Neuronal stem cell (in vitro differentiated cells): ENCODE measurements at regions not wholly inside any gene's neighbourhood (a gene's known extent, or its start where the extent isn't known, plus 50 kb on each side); places are given as distances from the start of the nearest gene placed in this dataset.
A peak's percentile ranks its signal among the peaks of the same experiment; 100 is the strongest.

Source experiments
- DNase-seq: peaks from one replicate; pipeline ENCODE4 v3.0.0-alpha.2; 2013; ENCODE audit warnings: low spot score
- H2AFZ ChIP-seq: one replicate; pipeline ENCODE4 v1.6.1; 2013; ENCODE audit warnings: mild to moderate bottlenecking, low read length, inconsistent platforms
- H2AK5ac ChIP-seq: 2 replicates; pipeline ENCODE4 v1.6.1; 2013; ENCODE audit warnings: low read depth, mild to moderate bottlenecking, inconsistent platforms, low read length, moderate library complexity, mixed read lengths
- H2BK120ac ChIP-seq: 2 replicates; pipeline ENCODE4 v1.6.1; 2013; ENCODE audit warnings: low read depth, mild to moderate bottlenecking, inconsistent platforms, low read length, moderate library complexity, mixed read lengths
- H2BK12ac ChIP-seq: one replicate; pipeline ENCODE4 v1.6.1; 2013; ENCODE audit warnings: low read length, inconsistent platforms
- H2BK15ac ChIP-seq: 2 replicates; pipeline ENCODE4 v1.6.1; 2013; ENCODE audit warnings: mild to moderate bottlenecking, low read length, inconsistent platforms, mixed read lengths
- H2BK5ac ChIP-seq: one replicate; pipeline ENCODE4 v1.6.1; 2013; ENCODE audit warnings: inconsistent platforms, mild to moderate bottlenecking, low read length, moderate library complexity
- H3K14ac ChIP-seq: one replicate; pipeline ENCODE4 v1.6.1; 2013; ENCODE audit warnings: low read length, inconsistent platforms
- H3K18ac ChIP-seq: 2 replicates; pipeline ENCODE4 v1.6.1; 2013; ENCODE audit warnings: low read length, inconsistent platforms
- H3K23ac ChIP-seq: 2 replicates; pipeline ENCODE4 v1.6.1; 2013; ENCODE audit warnings: low read depth, mild to moderate bottlenecking, mixed read lengths, low read length, inconsistent platforms; ENCODE audit not compliant: poor library complexity
- H3K27ac ChIP-seq: replicated peaks from 3 replicates; pipeline ENCODE4 v1.5.1; 2013; ENCODE audit warnings: low read length, inconsistent platforms
- H3K27me3 ChIP-seq, 3 experiments: 2 replicates each; pipeline ENCODE4 v1.6.1; 2013; ENCODE audit warnings: low read length in 3 of 3, mild to moderate bottlenecking in 2 of 3, inconsistent platforms in 1 of 3, low read depth in 1 of 3, mixed read lengths in 1 of 3, moderate library complexity in 1 of 3; ENCODE audit not compliant: control insufficient read depth in 3 of 3, insufficient read depth in 3 of 3
- H3K36me3 ChIP-seq, 2 donors: replicated peaks in 1 of 2; 2 replicates each; pipeline ENCODE4 v1.6.1; 2013; ENCODE audit warnings: low read length in 2 of 2; ENCODE audit not compliant: control insufficient read depth in 2 of 2, insufficient read depth in 2 of 2
- H3K4ac ChIP-seq: 2 replicates; pipeline ENCODE4 v1.6.1; 2013; ENCODE audit warnings: inconsistent platforms, mild to moderate bottlenecking, low read length, moderate library complexity
- H3K4me1 ChIP-seq, 2 donors: 1 replicate in 1 of 2; 2 replicates in 1 of 2; pipeline ENCODE4 v1.6.1; 2013; ENCODE audit warnings: low read length in 2 of 2, low read depth in 1 of 2; ENCODE audit not compliant: control insufficient read depth in 2 of 2, insufficient read depth in 1 of 2
- H3K4me2 ChIP-seq: one replicate; pipeline ENCODE4 v1.6.1; 2013; ENCODE audit warnings: mild to moderate bottlenecking, low read length, inconsistent platforms; ENCODE audit not compliant: insufficient read depth, poor library complexity, severe bottlenecking
- H3K4me3 ChIP-seq, 2 donors: 2 replicates each; pipeline ENCODE4 v1.5.1; 2013; ENCODE audit warnings: low read length in 2 of 2, mild to moderate bottlenecking in 2 of 2, inconsistent platforms in 1 of 2, moderate library complexity in 1 of 2
- H3K79me1 ChIP-seq: one replicate; pipeline ENCODE4 v1.6.1; 2013; ENCODE audit warnings: low read depth, mild to moderate bottlenecking, inconsistent platforms, low read length, moderate library complexity
- H3K9ac ChIP-seq: one replicate; pipeline ENCODE4 v1.6.1; 2013; ENCODE audit warnings: mild to moderate bottlenecking, low read depth, low read length, inconsistent platforms; ENCODE audit not compliant: poor library complexity
- H3K9me3 ChIP-seq, 2 donors: replicated peaks in 1 of 2; 2 replicates each; pipeline versions ENCODE3 to v1.6.1; 2013; ENCODE audit warnings: low read length in 2 of 2, mild to moderate bottlenecking in 2 of 2, inconsistent platforms in 1 of 2, low read depth in 1 of 2, mixed read lengths in 1 of 2, moderate library complexity in 1 of 2; ENCODE audit not compliant: control insufficient read depth in 2 of 2, insufficient read depth in 1 of 2
- H4K8ac ChIP-seq: one replicate; pipeline ENCODE4 v1.6.1; 2013; ENCODE audit warnings: low read depth, mild to moderate bottlenecking, inconsistent platforms, low read length, moderate library complexity
- H4K91ac ChIP-seq: one replicate; pipeline ENCODE4 v1.6.1; 2013; ENCODE audit warnings: low read length, low read depth, mild to moderate bottlenecking, inconsistent platforms; ENCODE audit not compliant: poor library complexity
- WGBS, 2 donors: extraction: QIAGEN DNeasy Blood & Tissue Kit; methylation state at CpG; one replicate each; pipeline ENCODE4 v1.1.7; 2013; ENCODE audit warnings: missing lambda C conversion rate in 2 of 2, mixed read lengths in 1 of 2; ENCODE audit not compliant: insufficient read length in 2 of 2, insufficient replicate concordance in 1 of 2; ENCODE audit errors: extremely low coverage in 2 of 2; 5-methylcytosine and 5-hydroxymethylcytosine counted together

DNA sequence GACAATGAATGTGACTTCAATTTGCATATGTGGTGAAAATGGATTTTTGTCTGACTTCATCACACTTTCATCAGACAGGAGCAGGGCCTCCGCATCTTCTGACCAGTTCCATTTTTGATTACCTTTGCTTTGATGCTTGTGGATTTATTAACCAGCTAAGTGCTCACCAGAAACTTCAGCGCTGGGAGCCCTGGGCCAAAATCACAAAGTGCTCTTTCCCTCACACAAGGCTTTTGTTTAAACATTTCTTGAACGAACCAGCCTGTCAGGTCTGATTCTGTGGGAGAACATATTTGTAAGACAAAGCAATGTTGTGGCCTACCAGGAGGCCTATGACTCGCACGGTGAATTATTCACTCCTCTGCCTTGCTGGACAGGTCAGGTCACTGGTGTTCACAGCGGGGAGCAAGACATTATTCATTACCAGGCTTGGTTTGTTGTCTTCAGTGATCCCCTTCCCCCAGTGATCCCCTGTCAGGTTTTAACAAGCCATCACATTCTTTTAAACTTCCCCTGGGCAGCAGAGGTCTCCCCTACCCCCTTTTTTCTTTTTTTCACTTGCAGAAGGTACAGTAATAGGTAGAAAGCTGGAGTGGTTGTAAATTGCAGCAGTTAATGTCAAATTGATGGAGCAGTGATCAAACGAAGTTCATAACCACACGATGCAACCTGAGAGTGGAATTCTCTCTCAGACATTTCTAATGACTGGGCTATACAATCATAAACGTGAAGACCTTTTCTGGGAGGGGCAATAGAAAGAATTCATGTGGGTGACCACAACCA, 167.5 kb upstream of the PRICKLE1 start:
- no peak overlapping the region for H3K9ac ChIP-seq

DNA sequence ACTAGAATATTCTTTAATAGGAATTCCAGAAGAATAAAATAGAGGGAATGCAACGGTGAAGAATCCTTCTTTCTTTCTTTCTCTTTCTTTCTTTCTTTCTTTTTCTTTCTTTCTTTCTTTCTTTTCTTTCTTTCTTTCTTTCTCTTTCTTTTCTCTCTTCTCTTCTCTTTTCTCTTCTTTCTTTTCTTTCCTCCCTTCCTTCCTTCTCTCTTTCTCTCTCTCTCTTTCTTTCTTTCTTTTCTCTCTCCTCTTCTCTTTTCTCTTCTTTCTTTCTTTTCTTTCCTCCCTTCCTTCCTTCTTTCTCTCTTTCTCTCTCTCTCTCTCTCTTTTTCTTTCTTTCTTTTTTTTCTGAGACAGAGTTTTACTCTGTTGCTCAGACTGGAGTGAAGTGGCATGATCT, 160.8 kb upstream of the PRICKLE1 start:
- H2BK5ac ChIP-seq: no peak overlapping the region
- H3K4me2 ChIP-seq: no peak overlapping the region
- H3K4me1 ChIP-seq: no peaks in the 10 kb centered on the region
- no CpG with 5 or more reads among the region's 1 CpG for WGBS, 2 donors
- DNase-seq: no peak
- no peak overlapping the region for H2BK120ac ChIP-seq
- H3K4ac ChIP-seq: no peak overlapping the region
- no peak overlapping the region for H3K23ac ChIP-seq
- H2AFZ ChIP-seq: no peak overlapping the region
- no peak overlapping the region for H4K91ac ChIP-seq
- no peaks in the 10 kb centered on the region for H3K79me1 ChIP-seq
- no peak overlapping the region for H3K18ac ChIP-seq
- H3K9me3 ChIP-seq: peaks cover 5 to 15% of the 10 kb centered on the region in 2 donors
- H2BK15ac ChIP-seq: no peak overlapping the region
- no peak overlapping the region for H3K9ac ChIP-seq
- H3K36me3 ChIP-seq: no peaks in the 10 kb centered on the region
- H3K4me3 ChIP-seq: no peak overlapping the region
- no peak overlapping the region for H4K8ac ChIP-seq
- no peak overlapping the region for H3K27ac ChIP-seq
- no peaks in the 10 kb centered on the region for H3K27me3 ChIP-seq
- no peak overlapping the region for H3K14ac ChIP-seq
- H2AK5ac ChIP-seq: no peak overlapping the region
- H2BK12ac ChIP-seq: no peak overlapping the region

More for the DNA sequence above, 167.5 kb upstream of the PRICKLE1 start:
- no peak overlapping the region for H2BK5ac ChIP-seq
- H3K27ac ChIP-seq: peak overlapping the region; percentile 58
- H4K8ac ChIP-seq: no peak overlapping the region
- peaks cover 0 to 9% of the 10 kb centered on the region in 2 donors for H3K9me3 ChIP-seq
- H3K18ac ChIP-seq: no peak overlapping the region
- H3K4me3 ChIP-seq: no peak overlapping the region
- no peaks in the 10 kb centered on the region for H3K36me3 ChIP-seq
- peak; percentile 46 for DNase-seq
- no peak overlapping the region for H4K91ac ChIP-seq
- H3K4me2 ChIP-seq: peak overlapping the region; percentile 40
- no peaks in the 10 kb centered on the region for H3K79me1 ChIP-seq
- peaks cover 14 to 29% of the 10 kb centered on the region in 2 donors for H3K4me1 ChIP-seq
- no peak overlapping the region for H3K23ac ChIP-seq
- WGBS, 2 donors: no CpG with 5 or more reads among the region's 9 CpGs
- no peak overlapping the region for H2BK15ac ChIP-seq
- H2BK12ac ChIP-seq: no peak overlapping the region
- H2AFZ ChIP-seq: peak overlapping the region; percentile 46
- H3K4ac ChIP-seq: no peak overlapping the region
- H3K27me3 ChIP-seq: no peaks in the 10 kb centered on the region
- H2AK5ac ChIP-seq: no peak overlapping the region
- no peak overlapping the region for H2BK120ac ChIP-seq
- no peak overlapping the region for H3K14ac ChIP-seq

DNA sequence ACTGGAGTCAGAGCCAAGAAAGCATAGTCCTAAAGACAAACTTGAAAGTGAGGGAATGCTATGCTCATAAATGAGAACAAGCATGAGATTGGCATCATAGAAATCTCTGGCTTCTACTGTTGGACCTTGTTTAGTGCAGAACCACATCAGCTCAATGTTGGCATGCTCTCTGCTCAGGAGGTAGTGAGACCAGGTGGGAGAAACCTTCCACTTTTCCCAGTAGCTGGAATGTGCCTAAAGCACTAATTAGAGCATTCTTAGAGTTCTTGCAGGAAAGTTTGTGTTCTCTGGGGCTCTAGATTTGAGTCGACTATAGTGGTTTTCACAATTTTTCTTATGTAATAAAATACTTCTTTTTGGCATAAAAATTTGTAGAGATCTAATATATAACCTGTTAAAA, 159.7 kb upstream of the PRICKLE1 start:
- H2BK15ac ChIP-seq: no peak overlapping the region
- no peak overlapping the region for H3K9ac ChIP-seq
- H3K18ac ChIP-seq: no peak overlapping the region
- no CpG with 5 or more reads among the region's 1 CpG for WGBS, 2 donors
- H3K9me3 ChIP-seq: peaks cover 5 to 14% of the 10 kb centered on the region in 2 donors
- H2AFZ ChIP-seq: no peak overlapping the region
- H2BK120ac ChIP-seq: no peak overlapping the region
- no peak overlapping the region for H2BK5ac ChIP-seq
- no peak overlapping the region for H3K14ac ChIP-seq
- H3K4ac ChIP-seq: no peak overlapping the region
- H3K4me3 ChIP-seq: no peak overlapping the region
- H2AK5ac ChIP-seq: no peak overlapping the region
- H4K8ac ChIP-seq: no peak overlapping the region
- H2BK12ac ChIP-seq: no peak overlapping the region
- no peak for DNase-seq
- H3K79me1 ChIP-seq: no peaks in the 10 kb centered on the region
- H4K91ac ChIP-seq: no peak overlapping the region
- no peaks in the 10 kb centered on the region for H3K27me3 ChIP-seq
- no peaks in the 10 kb centered on the region for H3K4me1 ChIP-seq
- no peaks in the 10 kb centered on the region for H3K36me3 ChIP-seq
- H3K27ac ChIP-seq: no peak overlapping the region
- H3K23ac ChIP-seq: no peak overlapping the region
- no peak overlapping the region for H3K4me2 ChIP-seq

DNA sequence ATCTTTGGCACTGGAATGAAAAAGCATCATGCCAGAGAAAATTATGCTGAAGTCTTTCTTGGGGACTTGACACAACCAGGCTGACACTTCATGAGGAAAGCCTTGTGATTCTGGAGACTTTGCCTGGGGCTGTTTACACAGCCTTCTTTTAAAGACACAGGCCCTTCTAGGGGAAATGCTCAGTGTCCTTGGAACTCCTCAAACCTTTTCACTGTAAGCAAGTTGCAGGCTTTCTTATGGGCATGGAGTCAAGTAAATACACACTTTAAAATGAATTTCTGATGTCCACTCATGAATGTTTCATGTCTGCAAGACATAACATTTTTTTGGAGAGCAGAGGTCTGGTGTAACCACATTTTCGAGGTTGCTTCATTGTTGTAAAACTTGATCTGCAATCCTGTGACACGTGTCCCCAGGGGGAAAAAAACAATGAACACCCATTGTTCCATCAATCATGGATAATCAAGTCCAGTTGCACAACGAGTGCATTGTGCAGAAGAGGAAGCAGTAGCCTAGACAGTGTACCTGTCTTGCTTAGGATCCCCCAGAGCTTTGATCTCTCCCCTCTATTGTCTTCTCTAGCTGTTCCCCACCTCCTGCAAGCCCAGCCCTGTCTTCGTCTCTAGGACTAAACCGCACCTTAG, 155.1 kb upstream of the PRICKLE1 start:
- Histone ChIP-seq H4K8ac (no peak overlapping the region), H3K18ac (no peak overlapping the region), H2BK15ac (no peak overlapping the region), H3K27ac (no peak overlapping the region), H3K4ac (no peak overlapping the region), H2AK5ac (no peak overlapping the region), H3K14ac (no peak overlapping the region), H3K9ac (no peak overlapping the region), H3K4me2 (no peak overlapping the region), H3K27me3 (no peaks in the 10 kb centered on the region), H2BK12ac (no peak overlapping the region), H3K23ac (no peak overlapping the region), H3K79me1 (no peaks in the 10 kb centered on the region), H3K4me3 (no peak overlapping the region), H3K4me1 (peaks cover 0 to 2% of the 10 kb centered on the region in 2 donors), H2AFZ (no peak overlapping the region), H2BK5ac (no peak overlapping the region), H4K91ac (no peak overlapping the region), H3K36me3 (no peaks in the 10 kb centered on the region), H3K9me3 (peaks cover 5 to 11% of the 10 kb centered on the region in 2 donors), H2BK120ac (no peak overlapping the region)
- WGBS, 2 donors: no CpG with 5 or more reads among the region's 5 CpGs
- no peak for DNase-seq
